ENCODE measurements at regions not wholly inside any gene's neighbourhood (a gene's known extent, or its start where the extent isn't known, plus 50 kb on each side); places are given as distances from the start of the nearest gene placed in this dataset.

GRCh38 chr7:41819645-41820044 is 116.8 kb upstream of the INHBA start:
- Histone ChIP-seq H3K27ac (replicated peaks) (no peak overlapping the region), H3K36me3 (no peaks in the 10 kb centered on the region), H3K9me3 (replicated peaks) (peaks cover 19% of the 10 kb centered on the region), H3K4me1 (no peaks in the 10 kb centered on the region), H3K27me3 (ENCODE audit: low read depth) (no peaks in the 10 kb centered on the region), H3K4me3 (no peak overlapping the region)
- TF ChIP-seq CTCF (IDR thresholded peaks at IDR 0.05; ENCODE audit: borderline replicate concordance) = no peak
- intact Hi-C loops (cut with micrococcal nuclease) = no loop called here
- DNase-seq = no peak

GRCh38 chr7:41818765-41819398 is 116.0 kb upstream of the INHBA start:
- intact Hi-C loops (cut with micrococcal nuclease) = no loop called here
- no peaks in the 10 kb centered on the region for H3K36me3 ChIP-seq
- H3K4me3 ChIP-seq = no peak overlapping the region
- H3K4me1 ChIP-seq = no peaks in the 10 kb centered on the region
- no peak for DNase-seq
- no peak for TF ChIP-seq CTCF (IDR thresholded peaks at IDR 0.05; ENCODE audit: borderline replicate concordance)
- H3K9me3 ChIP-seq (replicated peaks) = peaks cover 19% of the 10 kb centered on the region
- H3K27me3 ChIP-seq (ENCODE audit: low read depth) = no peaks in the 10 kb centered on the region
- no peak overlapping the region for H3K27ac ChIP-seq (replicated peaks)

GRCh38 chr7:41817386-41817785 is 114.5 kb upstream of the INHBA start:
- Histone ChIP-seq H3K4me3 (no peak overlapping the region), H3K9me3 (replicated peaks) (peaks cover 19% of the 10 kb centered on the region), H3K27ac (replicated peaks) (no peak overlapping the region), H3K4me1 (no peaks in the 10 kb centered on the region), H3K36me3 (no peaks in the 10 kb centered on the region), H3K27me3 (ENCODE audit: low read depth) (no peaks in the 10 kb centered on the region)
- no peak for DNase-seq
- TF ChIP-seq CTCF (IDR thresholded peaks at IDR 0.05; ENCODE audit: borderline replicate concordance) = no peak
- intact Hi-C loops (cut with micrococcal nuclease) = no loop called here

GRCh38 chr7:41816111-41816510 is 113.2 kb upstream of the INHBA start:
- H3K36me3 ChIP-seq = no peaks in the 10 kb centered on the region
- no peak for TF ChIP-seq CTCF (IDR thresholded peaks at IDR 0.05; ENCODE audit: borderline replicate concordance)
- no peak overlapping the region for H3K4me3 ChIP-seq
- intact Hi-C loops (cut with micrococcal nuclease) = no loop called here
- peaks cover 19% of the 10 kb centered on the region for H3K9me3 ChIP-seq (replicated peaks)
- no peak for DNase-seq
- no peak overlapping the region for H3K27ac ChIP-seq (replicated peaks)
- H3K4me1 ChIP-seq = no peaks in the 10 kb centered on the region
- H3K27me3 ChIP-seq (ENCODE audit: low read depth) = no peaks in the 10 kb centered on the region

GRCh38 chr7:41814888-41815287 is 112.0 kb upstream of the INHBA start:
- no peak for DNase-seq
- Histone ChIP-seq H3K36me3 (no peaks in the 10 kb centered on the region), H3K27me3 (ENCODE audit: low read depth) (no peaks in the 10 kb centered on the region), H3K4me1 (no peaks in the 10 kb centered on the region), H3K9me3 (replicated peaks) (peaks cover 12% of the 10 kb centered on the region), H3K27ac (replicated peaks) (no peak overlapping the region), H3K4me3 (no peak overlapping the region)
- intact Hi-C loops (cut with micrococcal nuclease) = no loop called here
- TF ChIP-seq CTCF (IDR thresholded peaks at IDR 0.05; ENCODE audit: borderline replicate concordance) = no peak
